Breast epithelium (tissue), 4 donors: ENCODE measurements at regions not wholly inside any gene's neighbourhood (a gene's known extent, or its start where the extent isn't known, plus 50 kb on each side); places are given as distances from the start of the nearest gene placed in this dataset.

Experiments used
- DNase-seq, 2 donors: peaks; one replicate each; pipeline ENCODE4 v3.0.0-alpha.2; 2019; ENCODE audit warnings: low spot score in 2 of 2
- H3K27ac ChIP-seq, 2 donors: fragments of 200-600 bp; sonication (generic) in 1 of 2; one replicate each; pipeline ENCODE4 v1.5.1; 2016 to 2019; ENCODE audit warnings: mild to moderate bottlenecking in 1 of 2
- H3K27me3 ChIP-seq, 2 donors: fragments of 200-600 bp; sonication (generic) in 1 of 2; one replicate each; pipeline versions ENCODE4 v1.5.1 to v1.6.0; 2017 to 2019; ENCODE audit warnings: control low read depth in 1 of 2, mild to moderate bottlenecking in 1 of 2
- H3K36me3 ChIP-seq: fragments of 200-600 bp; one replicate; pipeline ENCODE4 v1.5.1; 2019
- H3K4me1 ChIP-seq, 2 donors: fragments of 200-600 bp; sonication (generic); one replicate each; pipeline ENCODE4 v1.5.1; 2016 to 2019; ENCODE audit warnings: control low read depth in 1 of 2
- H3K4me3 ChIP-seq, 3 donors: fragments of 200-600 bp; sonication (generic); 1 replicate in 2 of 3; 2 replicates in 1 of 3; pipeline ENCODE4 v1.5.1; 2016 to 2019; ENCODE audit warnings: mild to moderate bottlenecking in 3 of 3, moderate library complexity in 2 of 3
- H3K9me3 ChIP-seq, 2 donors: fragments of 200-600 bp; sonication (generic) in 1 of 2; one replicate each; pipeline ENCODE4 v1.5.1; 2016 to 2019; ENCODE audit warnings: control low read depth in 1 of 2
- POLR2A ChIP-seq: fragments of 450-650 bp; IDR thresholded peaks from one replicate; pipeline ENCODE4 v1.6.1; 2016; ENCODE audit warnings: antibody characterized with exemption, mild to moderate bottlenecking, moderate library complexity
- POLR2AphosphoS5 ChIP-seq, 3 donors: sonication (generic); formaldehyde crosslinking; IDR thresholded peaks; one replicate each; pipeline ENCODE4 v1.6.1; 2017; ENCODE audit warnings: antibody characterized with exemption in 3 of 3
- intact Hi-C: fragments of 100-400 bp; cut with DNase I; formaldehyde crosslinking; loops from one replicate; pipeline ENCODE4 v1.15.1; 2023; ENCODE audit warnings: low total_unique reads
- TF ChIP-seq, protein P1 (sequence below), 3 donors: fragments of 450-650 bp; IDR thresholded peaks; one replicate each; pipeline ENCODE4 v1.5.1; 2016 to 2017; ENCODE audit warnings: antibody characterized with exemption in 3 of 3, mild to moderate bottlenecking in 3 of 3, moderate library complexity in 3 of 3

- intact Hi-C loops = no loop called here
- Histone ChIP-seq H3K36me3 (no peaks in the 10 kb centered on the region), H3K4me1 (no peaks in the 10 kb centered on the region), H3K27ac (no peak overlapping the region), H3K27me3 (no peaks in the 10 kb centered on the region), H3K9me3 (no peaks in the 10 kb centered on the region), H3K4me3 (no peak overlapping the region)
- TF ChIP-seq, protein P1, sequence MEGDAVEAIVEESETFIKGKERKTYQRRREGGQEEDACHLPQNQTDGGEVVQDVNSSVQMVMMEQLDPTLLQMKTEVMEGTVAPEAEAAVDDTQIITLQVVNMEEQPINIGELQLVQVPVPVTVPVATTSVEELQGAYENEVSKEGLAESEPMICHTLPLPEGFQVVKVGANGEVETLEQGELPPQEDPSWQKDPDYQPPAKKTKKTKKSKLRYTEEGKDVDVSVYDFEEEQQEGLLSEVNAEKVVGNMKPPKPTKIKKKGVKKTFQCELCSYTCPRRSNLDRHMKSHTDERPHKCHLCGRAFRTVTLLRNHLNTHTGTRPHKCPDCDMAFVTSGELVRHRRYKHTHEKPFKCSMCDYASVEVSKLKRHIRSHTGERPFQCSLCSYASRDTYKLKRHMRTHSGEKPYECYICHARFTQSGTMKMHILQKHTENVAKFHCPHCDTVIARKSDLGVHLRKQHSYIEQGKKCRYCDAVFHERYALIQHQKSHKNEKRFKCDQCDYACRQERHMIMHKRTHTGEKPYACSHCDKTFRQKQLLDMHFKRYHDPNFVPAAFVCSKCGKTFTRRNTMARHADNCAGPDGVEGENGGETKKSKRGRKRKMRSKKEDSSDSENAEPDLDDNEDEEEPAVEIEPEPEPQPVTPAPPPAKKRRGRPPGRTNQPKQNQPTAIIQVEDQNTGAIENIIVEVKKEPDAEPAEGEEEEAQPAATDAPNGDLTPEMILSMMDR (IDR thresholded peaks at IDR 0.05) = no peak
- TF ChIP-seq POLR2AphosphoS5 (IDR thresholded peaks at IDR 0.05) (no peak), POLR2A (no peak)
- no peak for DNase-seq
Observed at GRCh38 chr11:110977661-110978060, 265.4 kb upstream of the ARHGAP20 start.

DNA sequence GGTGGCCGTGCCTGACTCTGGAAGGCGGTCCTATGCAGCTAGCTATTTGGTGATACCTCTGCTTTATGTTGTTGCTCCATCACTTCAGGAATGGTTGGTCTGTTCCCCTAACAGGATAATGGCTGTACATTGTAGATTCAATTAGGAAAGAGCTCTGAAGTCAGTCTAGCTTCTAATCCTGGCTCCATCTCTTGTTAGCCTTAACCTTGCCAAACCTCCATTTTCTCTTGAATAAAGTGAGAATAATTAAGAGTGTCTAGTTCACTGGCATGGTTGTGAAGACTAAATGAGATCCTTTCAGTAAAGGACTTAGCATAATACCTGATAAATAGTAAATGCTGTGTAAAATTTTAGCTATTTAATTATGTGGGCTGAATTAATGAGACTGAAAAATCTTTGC lies 262.5 kb upstream of the ARHGAP20 start:
- Histone ChIP-seq H3K27ac (no peak overlapping the region), H3K9me3 (no peaks in the 10 kb centered on the region), H3K4me1 (no peaks in the 10 kb centered on the region)

DNA sequence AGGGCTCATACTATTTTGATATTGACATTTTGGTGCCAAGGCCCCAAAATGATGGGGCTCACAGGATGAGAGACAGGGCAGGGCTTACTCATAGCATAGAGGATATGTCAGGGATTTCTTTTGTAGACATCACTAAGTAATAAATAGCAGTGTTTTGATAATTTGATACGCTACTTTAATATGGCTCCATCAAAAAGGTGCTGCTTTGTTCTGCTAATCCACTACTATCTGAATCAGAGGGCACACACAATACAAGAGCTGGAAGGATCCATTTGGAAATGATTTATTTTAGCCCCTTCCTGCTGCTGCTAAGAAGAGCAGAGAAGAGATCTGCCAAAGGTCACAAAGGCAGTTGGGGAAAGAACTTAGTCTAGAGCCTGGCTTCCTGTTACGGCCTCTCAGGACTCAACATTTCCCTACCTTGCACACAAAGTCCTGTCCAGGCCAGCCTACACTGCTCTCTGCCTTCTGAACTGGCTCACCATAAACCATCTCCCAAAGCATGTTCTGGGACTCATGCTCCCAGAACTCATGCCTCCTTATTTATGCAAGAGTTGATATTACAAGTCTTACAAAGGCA lies 261.3 kb upstream of the ARHGAP20 start:
- intact Hi-C loops = no loop called here
- no peak for DNase-seq
- TF ChIP-seq POLR2A (no peak), POLR2AphosphoS5 (IDR thresholded peaks at IDR 0.05) (no peak)
- TF ChIP-seq, protein P1 (IDR thresholded peaks at IDR 0.05) = no peak

More for the DNA sequence above, 262.5 kb upstream of the ARHGAP20 start:
- TF ChIP-seq, protein P1 (IDR thresholded peaks at IDR 0.05) = no peak
- no peak for TF ChIP-seq POLR2AphosphoS5 (IDR thresholded peaks at IDR 0.05)
- TF ChIP-seq POLR2A = no peak
- H3K27me3 ChIP-seq = no peaks in the 10 kb centered on the region
- intact Hi-C loops = no loop called here
- DNase-seq = no peak
- no peak overlapping the region for H3K4me3 ChIP-seq
- H3K36me3 ChIP-seq = no peaks in the 10 kb centered on the region

DNA sequence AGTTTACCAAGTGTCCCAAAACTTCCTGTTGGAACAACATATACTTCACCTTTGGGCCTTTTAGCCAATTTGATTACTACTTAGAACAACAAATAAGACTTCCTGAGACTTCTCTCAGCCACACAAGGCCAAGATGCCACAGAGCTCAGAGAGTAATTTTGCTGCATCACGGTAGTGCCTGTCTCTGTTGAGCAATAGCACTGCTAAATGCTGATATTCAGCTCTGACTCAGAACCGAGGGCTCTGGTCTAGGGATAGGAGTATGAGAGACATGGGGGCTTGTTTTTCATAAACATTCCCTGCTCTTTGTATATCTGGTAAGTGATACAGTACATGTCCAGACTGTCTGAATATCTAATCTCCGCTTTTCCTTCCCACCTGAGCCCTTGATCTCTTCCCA lies 260.4 kb upstream of the ARHGAP20 start:
- intact Hi-C loops = no loop called here
- no peaks in the 10 kb centered on the region for H3K36me3 ChIP-seq
- no peak for DNase-seq
- no peaks in the 10 kb centered on the region for H3K4me1 ChIP-seq
- H3K27ac ChIP-seq = no peak overlapping the region
- H3K4me3 ChIP-seq = no peak overlapping the region
- TF ChIP-seq POLR2A = no peak
- no peak for TF ChIP-seq POLR2AphosphoS5 (IDR thresholded peaks at IDR 0.05)
- TF ChIP-seq, protein P1 (IDR thresholded peaks at IDR 0.05) = no peak
- no peaks in the 10 kb centered on the region for H3K27me3 ChIP-seq
- H3K9me3 ChIP-seq = no peaks in the 10 kb centered on the region

More for the DNA sequence above, 261.3 kb upstream of the ARHGAP20 start:
- Histone ChIP-seq H3K27ac (no peak overlapping the region), H3K9me3 (no peaks in the 10 kb centered on the region), H3K27me3 (no peaks in the 10 kb centered on the region), H3K4me1 (no peaks in the 10 kb centered on the region), H3K4me3 (no peak overlapping the region), H3K36me3 (no peaks in the 10 kb centered on the region)

DNA sequence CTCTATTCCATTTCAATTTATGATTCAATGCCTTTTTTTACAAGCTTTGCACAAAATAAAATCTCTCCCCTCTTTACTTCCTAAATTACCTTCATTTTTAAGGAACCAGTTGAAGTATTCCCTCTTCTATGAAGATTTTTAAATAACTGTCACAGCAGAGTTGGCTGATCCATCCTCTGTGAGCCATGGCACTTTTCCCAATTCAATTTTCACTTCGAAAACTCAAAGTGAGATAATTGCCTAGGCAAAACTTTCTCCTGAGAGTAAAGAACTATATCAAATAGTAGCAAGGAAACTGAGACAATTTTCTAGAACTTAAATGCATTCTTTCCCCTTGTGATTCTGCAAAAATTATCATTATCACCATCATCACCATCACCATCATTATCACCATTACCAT lies 259.9 kb upstream of the ARHGAP20 start:
- H3K27ac ChIP-seq = no peak overlapping the region
- intact Hi-C loops = no loop called here
- no peak for TF ChIP-seq POLR2AphosphoS5 (IDR thresholded peaks at IDR 0.05)
- TF ChIP-seq, protein P1 (IDR thresholded peaks at IDR 0.05) = no peak
- no peak for TF ChIP-seq POLR2A

More for the DNA sequence above, 259.9 kb upstream of the ARHGAP20 start:
- Histone ChIP-seq H3K4me1 (no peaks in the 10 kb centered on the region), H3K4me3 (no peak overlapping the region), H3K36me3 (no peaks in the 10 kb centered on the region), H3K27me3 (no peaks in the 10 kb centered on the region), H3K9me3 (no peaks in the 10 kb centered on the region)
- DNase-seq = no peak
